Umbilical cord (tissue), 1 donor: ENCODE measurements at regions not wholly inside any gene's neighbourhood (a gene's known extent, or its start where the extent isn't known, plus 50 kb on each side); places are given as distances from the start of the nearest gene placed in this dataset.
A peak's percentile ranks its signal among the peaks of the same experiment; 100 is the strongest.

Experiments used
- DNase-seq: peaks from one replicate; pipeline ENCODE4 v3.0.0-alpha.2; 2015; ENCODE audit warnings: low spot score

DNA sequence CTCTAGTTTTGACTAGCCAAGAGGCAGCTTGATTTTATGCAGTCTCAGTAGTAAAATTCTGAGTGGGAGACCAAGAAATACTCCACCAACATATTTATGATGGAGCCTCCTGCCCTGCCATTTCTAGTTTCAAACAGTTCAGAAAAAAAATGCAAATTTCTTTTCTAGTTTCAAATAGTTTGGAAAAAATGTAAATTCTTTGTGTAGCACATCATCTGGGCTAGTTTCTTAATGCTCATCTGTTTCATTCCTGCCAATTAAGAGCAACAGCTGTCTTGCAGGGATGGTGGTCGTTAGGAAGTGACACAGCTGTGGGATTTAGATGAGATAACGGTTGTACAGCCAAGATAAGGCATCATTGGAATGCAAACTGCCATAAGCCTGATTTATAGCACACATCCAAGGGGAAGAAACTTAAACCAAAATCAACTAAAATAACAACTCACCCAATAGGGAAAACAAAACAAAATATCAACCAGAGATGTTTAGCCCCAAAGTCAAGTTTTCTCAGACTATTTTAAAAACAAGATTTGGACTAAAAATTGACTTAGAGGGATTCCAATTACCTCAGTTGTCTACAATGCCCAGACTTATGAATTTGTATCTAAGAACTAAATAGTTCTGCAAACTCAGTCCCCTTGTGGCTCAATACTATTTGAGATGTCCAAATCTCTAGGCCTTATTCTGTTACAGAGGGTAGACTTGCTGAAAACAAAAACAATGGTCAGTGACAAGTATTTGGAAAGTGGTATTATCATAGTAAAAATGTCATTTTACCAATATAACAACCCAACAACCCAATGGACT, 291.3 kb upstream of the ATP2B1 start:
- peak; percentile 64 for DNase-seq

DNA sequence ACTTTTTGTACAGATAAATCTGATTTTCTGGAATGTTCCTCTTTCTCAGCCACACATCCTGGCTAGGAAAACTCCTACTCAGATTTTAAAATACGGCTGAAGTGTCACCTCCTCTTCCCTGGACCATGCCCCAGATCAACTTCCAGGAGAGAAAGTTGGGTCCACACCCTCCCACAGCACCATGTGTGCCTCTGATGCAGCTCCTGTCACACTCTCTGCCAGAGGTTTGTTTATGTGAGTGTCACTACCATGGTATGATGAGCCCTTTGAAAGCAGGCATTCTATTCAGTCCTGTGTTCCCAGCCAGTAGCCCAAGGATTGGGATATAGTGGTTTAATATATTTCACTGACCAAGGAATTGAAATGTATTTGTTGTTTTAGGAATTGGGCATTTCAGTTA, 287.2 kb upstream of the ATP2B1 start:
- no peak for DNase-seq

DNA sequence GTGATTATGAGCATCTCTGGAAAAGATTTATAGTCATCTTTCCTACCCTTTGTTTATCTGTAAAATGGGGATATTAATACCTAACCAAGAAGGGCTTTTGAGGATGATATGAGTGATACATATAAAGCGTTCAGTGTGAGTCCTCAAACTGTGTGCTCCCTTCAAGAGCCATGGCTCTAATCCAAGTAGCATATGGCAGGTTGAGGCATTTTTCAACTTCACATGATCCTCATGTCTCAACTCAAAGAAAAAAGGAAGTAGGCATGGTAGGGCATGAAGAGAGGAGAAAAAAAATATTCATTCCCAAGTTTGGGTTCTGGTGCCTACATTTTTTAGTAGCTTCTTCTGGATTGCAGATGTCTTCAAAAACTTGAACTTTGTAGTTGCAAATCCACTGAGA, 286.3 kb upstream of the ATP2B1 start:
- DNase-seq, result no peak

DNA sequence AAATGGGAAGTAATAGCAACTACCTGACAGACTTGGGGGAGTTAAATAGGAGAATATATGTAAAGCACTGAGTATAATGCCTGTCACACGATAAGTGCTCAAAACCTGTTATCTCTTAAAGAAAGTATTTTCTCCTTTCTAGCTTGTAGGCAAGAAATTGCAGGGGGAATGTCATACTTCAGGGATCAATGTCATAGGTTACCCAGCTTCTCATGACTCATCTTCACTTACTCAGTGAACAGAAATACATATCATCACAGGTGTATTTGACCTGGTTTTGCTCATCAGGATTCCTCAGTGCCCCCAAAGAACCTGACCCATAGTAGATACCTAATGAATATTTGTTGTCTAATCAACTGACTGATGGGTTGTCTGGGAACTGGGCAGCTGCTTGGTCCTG, 285.0 kb upstream of the ATP2B1 start:
- no peak for DNase-seq

DNA sequence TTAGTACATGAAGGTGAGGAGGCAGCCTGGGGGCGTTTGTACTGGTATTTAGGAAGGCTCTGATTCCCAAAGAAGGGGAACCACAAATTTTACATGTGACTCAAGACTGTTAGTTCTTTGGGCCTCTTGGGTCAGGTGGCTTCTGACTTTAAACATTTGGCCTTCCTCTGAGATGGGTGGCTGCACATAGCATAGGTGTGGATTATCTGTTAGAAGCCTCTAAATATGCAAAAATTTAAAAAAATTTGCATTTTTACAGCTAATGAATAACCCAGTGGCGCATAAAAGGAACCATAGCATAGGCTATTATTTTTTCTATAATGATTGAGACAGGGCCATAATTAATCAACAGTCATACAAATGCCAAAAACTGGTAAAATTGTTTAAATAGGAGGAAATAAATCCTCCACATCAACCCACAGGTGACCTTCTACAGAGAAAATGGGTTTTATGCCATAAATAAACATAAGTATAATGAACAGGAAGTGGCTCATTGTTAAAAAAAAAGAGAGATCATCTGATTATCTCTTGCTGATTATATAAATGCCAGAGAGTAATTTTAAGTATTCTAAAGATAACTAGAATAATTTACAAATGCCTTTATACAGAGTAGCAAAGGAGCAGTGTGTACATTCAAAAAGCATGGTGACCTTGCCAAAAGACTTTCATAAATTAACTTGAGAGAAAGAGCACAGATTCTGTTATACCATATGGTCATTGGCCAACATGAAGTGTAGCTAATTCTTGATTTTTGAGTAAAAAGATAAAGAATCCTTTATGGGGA, 284.2 kb upstream of the ATP2B1 start:
- no peak for DNase-seq

DNA sequence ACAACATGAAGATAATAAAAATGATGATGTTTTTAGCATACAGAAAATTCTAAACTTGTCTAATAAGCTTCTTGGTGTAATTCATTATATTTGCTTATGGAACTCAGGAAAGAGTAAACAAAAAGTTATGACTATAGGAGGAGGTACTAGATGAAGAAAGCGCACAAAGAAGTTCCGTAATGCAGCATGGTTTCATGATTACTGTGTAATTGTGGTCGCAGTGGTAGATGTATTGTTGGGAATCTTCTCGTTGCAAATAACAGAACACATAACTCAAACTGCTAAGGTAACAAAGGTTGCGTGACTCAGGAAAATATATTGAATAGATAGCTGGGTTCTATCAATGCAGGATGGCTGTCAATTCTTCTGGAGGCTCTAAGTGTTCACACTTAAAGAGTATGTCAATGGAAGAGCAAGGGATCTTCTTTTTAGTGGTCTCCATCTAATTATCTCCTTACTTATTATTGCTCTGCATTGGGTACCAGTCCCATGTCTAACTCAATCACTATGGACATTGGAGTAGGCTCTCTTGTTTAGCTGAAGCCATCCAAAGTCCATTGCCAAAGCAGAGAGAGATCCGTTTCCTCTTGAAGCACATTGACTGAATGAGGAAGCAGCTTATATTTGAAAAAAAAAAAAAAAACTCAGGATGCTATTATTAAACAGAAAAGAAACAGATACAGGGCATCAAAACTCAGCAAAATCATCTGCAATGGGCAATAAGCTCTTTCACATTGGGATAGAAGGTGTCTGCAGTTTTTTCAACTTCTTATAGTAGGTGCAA, 283.4 kb upstream of the ATP2B1 start:
- DNase-seq, result no peak

DNA sequence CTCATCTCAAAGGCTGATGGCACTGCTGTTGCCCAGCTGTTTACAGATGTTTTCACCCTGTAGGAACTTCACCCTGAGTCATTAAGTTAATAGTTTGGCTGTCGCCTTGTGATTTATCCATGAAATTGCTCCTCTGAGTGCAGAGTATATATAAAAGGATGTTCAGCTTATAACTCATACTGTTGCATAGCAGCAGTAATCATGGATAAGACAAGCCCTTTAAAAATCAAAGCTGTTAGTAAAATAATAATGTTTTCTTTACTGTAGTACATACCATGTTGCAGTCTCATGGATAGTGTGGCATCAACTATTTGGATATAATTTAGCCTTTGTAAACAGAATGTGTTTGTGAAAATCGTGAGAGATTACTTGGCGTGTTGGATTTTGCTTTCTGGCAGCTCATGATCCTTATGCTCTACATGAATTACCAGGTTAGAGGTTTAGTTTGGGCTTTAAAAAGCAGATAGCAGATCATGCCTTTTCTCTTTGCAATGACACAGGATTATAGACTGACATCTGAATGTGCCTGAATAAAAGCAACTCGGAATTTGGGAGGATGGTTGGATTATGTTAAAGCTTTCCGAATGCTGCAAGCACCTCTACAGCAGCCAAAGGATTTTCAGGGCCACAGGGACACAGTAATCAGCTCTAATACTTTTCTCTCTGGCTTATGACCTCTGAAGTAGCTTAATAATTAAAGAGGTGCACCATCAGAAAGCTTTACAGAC, 279.7 kb upstream of the ATP2B1 start:
- DNase-seq, result peak; percentile 86

DNA sequence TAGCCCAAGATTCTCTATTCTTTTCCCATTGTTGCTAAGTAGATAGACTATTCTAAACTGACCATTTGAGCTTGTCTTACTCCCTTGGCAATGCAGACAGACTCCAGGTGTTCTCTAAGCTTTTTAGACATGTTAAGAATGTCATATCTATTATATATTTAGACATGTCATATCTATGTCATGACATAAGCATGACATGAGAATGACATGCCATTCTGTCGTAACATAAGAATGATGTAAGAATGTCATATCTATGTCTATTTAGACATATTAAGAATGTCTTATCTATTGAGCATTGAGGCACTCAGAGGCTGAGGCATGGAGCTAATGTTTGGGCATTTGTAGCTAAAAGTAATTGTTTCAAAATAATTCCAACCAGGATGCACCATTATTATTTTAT, 277.3 kb upstream of the ATP2B1 start:
- DNase-seq, result no peak

DNA sequence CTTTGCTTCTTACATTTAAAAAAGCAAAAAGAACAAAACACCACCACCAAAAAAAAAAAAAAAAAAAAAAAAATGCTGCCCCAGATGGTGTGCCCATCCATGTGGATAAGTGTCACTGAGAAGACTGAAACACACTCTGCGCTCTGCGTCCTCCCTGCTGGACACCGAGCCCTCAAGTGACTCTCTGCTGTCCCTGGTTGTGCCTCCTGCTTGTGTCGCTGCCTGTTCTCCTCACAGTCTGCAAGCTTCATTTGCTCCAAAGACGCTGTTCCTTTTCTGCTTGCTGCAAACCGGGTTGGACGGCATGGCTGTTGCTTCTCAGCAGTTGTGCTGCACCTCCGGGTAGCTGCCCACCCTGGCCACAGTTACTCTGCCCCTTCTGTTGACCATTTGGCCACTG, 276.2 kb upstream of the ATP2B1 start:
- no peak for DNase-seq

DNA sequence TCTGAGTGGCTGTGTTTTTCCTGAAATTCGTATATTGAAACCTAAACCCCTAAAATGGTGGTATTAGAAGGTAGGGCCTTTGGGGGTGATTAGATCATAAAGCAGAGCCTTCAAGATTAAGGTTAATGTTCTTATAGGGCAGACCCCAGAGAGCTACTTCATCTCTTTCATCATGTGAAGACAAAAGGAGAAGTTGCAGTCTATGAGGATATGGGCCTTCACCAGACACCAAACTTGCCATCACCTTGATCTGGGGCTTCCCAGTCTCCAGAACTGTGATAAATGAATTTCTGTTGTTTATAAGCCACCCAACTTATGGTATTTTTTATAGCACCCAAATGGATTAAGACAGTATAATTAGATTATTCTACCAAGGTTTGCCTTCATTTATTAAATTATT, 275.0 kb upstream of the ATP2B1 start:
- DNase-seq, result no peak

DNA sequence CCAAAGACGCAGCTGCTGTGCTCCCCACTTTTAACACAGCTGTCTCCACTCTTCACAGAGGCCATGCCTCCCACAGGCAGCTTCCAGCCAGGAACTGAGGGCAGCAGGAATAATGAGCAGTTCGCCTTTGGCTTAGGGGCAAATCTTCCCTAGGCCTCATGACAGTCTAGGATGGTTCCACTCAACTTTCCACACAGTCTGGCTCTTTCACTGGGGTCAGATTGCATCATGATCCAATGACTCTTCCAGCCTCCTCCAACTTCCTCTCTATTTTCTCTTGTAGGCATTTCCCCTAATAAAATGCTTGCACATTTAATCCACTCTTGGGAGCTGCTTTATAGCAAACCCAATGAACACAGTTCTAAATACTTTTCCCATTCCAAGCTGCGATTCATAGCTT, 271.6 kb upstream of the ATP2B1 start:
- peak; percentile 72 for DNase-seq

DNA sequence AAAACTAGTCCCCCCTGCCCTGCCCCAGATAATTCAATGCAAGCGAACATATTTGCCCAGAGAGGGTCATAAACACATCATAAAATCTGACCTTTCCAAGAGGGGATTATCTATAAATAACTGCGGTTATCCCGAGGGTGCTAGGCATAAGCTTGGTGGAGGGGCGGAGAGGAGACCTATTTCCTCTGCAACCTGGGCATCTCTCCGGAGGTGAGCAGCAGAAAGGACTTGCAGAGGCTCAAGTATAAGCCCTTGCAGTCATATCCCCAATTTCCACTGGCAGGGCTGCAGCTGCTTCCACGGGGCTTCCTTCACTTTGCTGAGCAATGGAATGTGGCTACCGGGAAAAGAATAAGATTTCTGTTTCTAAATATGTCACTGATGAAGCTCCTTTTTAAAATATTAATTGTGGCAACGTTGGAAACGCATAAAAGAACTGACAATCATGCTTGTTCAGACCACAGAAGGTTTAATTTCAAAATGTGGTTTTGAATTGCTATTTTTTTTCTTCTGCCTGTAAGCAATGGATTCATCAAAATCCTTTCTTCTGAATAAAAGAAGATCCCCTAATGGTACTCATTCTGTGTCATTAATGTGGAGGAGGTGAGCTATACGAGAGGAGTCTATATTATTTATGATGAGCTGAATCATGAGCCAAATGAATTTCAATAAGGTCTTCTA, 268.9 kb upstream of the ATP2B1 start:
- no peak for DNase-seq

DNA sequence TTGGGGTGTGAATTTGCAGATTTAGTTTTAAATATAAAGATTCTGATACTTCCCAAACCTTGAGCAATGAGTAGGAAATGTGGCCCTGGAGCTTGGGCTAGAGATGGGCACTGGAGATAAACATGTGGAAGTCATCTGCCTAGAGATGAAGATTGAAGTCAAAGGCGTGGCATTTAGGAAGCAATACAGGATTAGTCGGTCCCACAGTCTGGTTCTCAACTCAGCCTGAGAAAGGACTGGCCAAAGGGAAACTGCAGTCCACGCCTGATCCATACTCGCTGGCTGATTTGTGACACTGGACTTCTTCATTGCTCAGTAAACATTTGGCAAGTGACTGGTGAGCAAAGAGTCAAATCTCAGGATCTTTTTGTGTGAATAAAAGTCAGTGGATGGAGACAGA, 268.2 kb upstream of the ATP2B1 start:
- no peak for DNase-seq

DNA sequence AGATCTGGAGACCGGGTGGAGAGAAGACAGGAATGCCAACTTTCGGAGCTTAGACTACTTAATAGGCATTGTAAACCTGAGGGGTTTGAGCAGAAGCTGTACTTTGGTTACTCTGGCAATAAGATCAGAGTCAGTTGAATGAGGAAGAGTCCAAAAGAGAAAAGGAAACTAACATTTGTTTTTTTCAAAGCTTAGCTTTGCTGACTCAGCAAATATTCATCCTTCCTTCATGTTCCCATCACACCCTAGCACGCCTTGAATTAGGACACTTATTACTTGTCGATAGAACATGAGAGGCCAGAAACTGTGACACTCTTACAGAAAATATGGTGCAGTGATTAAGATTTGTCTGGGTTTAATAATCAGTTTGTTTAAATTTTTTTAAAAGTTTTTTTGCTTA, 266.9 kb upstream of the ATP2B1 start:
- no peak for DNase-seq

DNA sequence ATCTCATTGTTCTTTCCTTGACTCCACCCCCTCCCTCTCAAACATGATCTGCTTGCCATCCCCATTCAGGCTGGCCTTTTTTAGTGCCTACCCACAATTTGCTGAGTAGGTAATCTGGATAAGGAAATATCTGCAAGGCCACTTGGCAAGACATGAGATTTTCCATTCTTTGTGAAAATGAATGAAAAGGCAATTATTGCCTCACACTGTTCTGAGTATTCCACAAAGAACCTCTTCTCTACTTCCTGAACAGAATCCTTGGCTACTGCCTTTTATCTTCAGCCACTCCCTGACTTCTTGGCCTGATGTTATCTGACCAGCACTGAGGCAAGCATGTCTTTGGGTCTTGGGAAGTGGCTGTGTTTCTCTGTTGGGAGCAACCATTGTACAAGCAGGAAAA, 263.2 kb upstream of the ATP2B1 start:
- DNase-seq, result peak; percentile 41

DNA sequence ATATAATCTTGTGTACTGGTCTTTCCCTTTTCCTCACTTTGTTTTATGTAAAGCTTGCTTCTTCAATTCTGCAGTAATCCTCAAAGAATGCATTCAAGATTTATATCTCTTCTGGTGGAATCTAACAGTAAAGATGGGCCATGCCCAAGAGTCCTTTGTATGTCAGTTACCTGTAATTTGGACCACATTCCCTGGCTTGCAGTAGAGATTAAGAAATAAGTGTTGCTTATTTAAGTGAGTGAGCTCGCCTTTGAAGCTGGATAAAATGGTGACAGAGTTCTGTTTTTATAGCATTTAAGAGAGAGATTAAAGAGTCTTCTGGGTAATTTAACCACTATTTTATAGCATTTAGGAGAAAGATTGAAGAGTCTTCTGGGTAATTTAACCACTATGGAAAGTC, 262.1 kb upstream of the ATP2B1 start:
- DNase-seq, result no peak

DNA sequence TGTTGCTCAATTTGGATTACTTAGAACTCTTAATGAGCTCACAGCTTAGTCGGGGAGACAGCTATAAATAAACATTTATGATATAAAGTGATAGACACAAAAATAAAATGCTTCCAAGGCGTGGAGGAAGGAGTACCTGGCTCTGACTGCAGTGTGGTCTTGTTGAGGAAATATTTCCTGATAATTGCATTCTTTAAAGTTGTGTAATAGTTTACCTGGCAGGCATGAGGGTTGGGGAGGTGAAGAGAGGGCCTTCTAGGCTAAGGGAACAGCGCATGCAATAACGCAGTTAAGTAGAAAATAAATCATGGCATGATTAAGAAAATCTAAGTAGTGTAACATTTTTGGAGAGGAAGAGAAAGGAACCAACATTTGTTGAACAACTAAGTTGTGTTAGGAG, 260.5 kb upstream of the ATP2B1 start:
- no peak for DNase-seq

DNA sequence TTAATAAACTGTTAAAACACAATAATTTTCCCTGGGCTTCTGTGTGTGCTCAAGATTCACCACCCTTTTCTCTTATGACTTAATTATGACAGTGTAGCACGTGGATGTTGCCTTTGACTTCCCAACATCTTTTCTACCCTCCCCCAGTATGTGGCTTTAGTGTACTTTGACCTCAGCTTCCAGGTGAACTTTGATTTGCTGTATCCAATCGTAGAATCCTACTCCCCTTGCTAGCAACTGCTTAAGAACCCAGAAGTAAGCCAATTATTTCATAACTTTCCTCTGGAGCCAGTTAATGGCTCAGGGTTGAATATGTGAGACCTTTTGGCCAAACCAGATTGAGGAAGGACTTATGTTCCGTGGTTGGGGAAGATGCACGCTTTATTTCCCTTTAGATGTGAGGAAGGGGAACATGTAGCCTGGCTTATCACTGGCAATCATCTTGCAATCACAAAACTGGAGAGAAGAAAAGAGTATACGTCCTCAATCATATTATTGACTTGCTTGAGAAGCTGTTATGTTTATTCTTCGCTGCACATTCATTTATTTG, 259.6 kb upstream of the ATP2B1 start:
- no peak for DNase-seq

DNA sequence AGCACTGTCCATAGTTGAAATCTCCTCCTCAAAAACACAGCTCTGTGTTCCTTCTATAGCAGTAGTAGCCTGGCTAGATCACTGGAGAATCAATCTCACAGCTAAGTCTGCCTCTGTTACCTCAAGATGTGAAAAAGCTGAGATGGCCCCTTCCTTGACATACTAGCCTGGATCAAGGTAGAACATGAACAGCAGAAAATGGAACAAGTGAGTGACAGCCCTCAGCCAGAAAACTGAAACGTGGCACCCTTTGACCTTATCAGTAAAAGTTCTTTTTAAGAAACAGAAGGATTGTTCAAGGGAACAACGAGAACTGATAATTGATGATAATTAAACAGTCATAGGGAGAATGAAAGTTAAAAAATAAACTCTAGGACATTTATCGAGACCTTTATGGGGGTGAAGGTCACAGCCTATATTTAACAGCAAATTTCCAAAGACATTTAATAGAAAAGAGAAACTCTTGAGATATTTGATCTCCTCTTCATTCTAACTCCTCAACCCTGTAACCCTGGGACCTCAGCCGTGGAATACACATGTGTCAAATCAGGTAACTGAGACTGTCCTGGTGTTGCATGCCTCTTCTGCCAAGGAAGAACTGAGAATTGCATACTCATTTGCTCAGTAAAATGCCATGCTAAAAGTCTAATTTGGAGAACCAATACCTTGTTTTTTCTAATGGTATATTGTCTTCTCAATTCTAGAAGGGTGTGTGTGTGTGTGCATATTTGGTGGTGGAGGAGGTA, 258.0 kb upstream of the ATP2B1 start:
- DNase-seq, result no peak

DNA sequence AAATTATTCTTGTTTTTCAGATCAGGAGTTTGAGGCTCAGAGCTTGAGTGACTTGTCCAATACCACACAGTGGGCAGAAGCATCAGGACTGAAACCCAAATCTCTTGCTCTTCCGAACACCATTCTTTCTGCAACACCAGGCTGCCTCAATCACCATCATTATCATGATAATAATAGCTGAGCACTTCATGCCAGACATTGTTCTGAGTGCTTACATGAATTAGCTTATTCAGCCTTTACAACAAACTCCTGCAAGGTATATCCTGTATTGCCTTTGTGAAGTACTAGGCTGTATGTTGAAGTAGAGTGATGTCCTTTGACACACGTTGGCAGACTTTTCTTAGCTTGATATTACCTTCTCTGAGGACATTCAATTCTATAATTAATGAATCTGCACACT, 257.4 kb upstream of the ATP2B1 start:
- DNase-seq, result no peak
